ENCODE measurements at regions not wholly inside any gene's neighbourhood (a gene's known extent, or its start where the extent isn't known, plus 50 kb on each side); places are given as distances from the start of the nearest gene placed in this dataset.

GRCh38 chr4:32140636-32141035, 1420.5 kb downstream of the PCDH7 start:
- Histone ChIP-seq H3K9ac (ENCODE audit: low read length) (no peak overlapping the region), H3K4me1 (ENCODE audit: control insufficient read depth, insufficient read depth, low read length) (peaks cover 13% of the 10 kb centered on the region), H3K9me3 (ENCODE audit: control insufficient read depth, low read length) (no peaks in the 10 kb centered on the region), H3K36me3 (ENCODE audit: control insufficient read depth, insufficient read depth, low read length, severe bottlenecking) (no peaks in the 10 kb centered on the region), H3K27me3 (replicated peaks; ENCODE audit: control insufficient read depth, insufficient read depth, low read length) (no peaks in the 10 kb centered on the region), H3K4me3 (ENCODE audit: low read length) (peak overlapping the region; percentile 57)
- DNase-seq (ENCODE audit: low read depth), result peak; percentile 87

- Histone ChIP-seq H3K27me3 (replicated peaks; ENCODE audit: control insufficient read depth, insufficient read depth, low read length) (no peaks in the 10 kb centered on the region), H3K9me3 (ENCODE audit: control insufficient read depth, low read length) (no peaks in the 10 kb centered on the region), H3K4me3 (ENCODE audit: low read length) (no peak overlapping the region), H3K9ac (ENCODE audit: low read length) (no peak overlapping the region), H3K36me3 (ENCODE audit: control insufficient read depth, insufficient read depth, low read length, severe bottlenecking) (no peaks in the 10 kb centered on the region), H3K4me1 (ENCODE audit: control insufficient read depth, insufficient read depth, low read length) (peaks cover 13% of the 10 kb centered on the region)
- no peak for DNase-seq (ENCODE audit: low read depth)
These were observed 1421.9 kb downstream of the PCDH7 start for GRCh38 chr4:32142075-32142474.

- Histone ChIP-seq H3K9me3 (ENCODE audit: control insufficient read depth, low read length) (no peaks in the 10 kb centered on the region), H3K9ac (ENCODE audit: low read length) (no peak overlapping the region), H3K36me3 (ENCODE audit: control insufficient read depth, insufficient read depth, low read length, severe bottlenecking) (no peaks in the 10 kb centered on the region), H3K27me3 (replicated peaks; ENCODE audit: control insufficient read depth, insufficient read depth, low read length) (no peaks in the 10 kb centered on the region), H3K4me1 (ENCODE audit: control insufficient read depth, insufficient read depth, low read length) (peaks cover 16% of the 10 kb centered on the region), H3K4me3 (ENCODE audit: low read length) (no peak overlapping the region)
- no peak for DNase-seq (ENCODE audit: low read depth)
These were observed 1425.8 kb downstream of the PCDH7 start for GRCh38 chr4:32145987-32146386.

- H3K9ac ChIP-seq (ENCODE audit: low read length), result no peak overlapping the region
- no peak for DNase-seq (ENCODE audit: low read depth)
These were observed 1427.4 kb downstream of the PCDH7 start for GRCh38 chr4:32147446-32148085.

GRCh38 chr4:32148111-32148666, 1428.0 kb downstream of the PCDH7 start:
- no peaks in the 10 kb centered on the region for H3K9me3 ChIP-seq (ENCODE audit: control insufficient read depth, low read length)
- no peaks in the 10 kb centered on the region for H3K36me3 ChIP-seq (ENCODE audit: control insufficient read depth, insufficient read depth, low read length, severe bottlenecking)
- H3K27me3 ChIP-seq (replicated peaks; ENCODE audit: control insufficient read depth, insufficient read depth, low read length), result no peaks in the 10 kb centered on the region
- DNase-seq (ENCODE audit: low read depth), result peak; percentile 22
- no peak overlapping the region for H3K9ac ChIP-seq (ENCODE audit: low read length)
- peak overlapping the region; percentile 56 for H3K4me3 ChIP-seq (ENCODE audit: low read length)
- peaks cover 10% of the 10 kb centered on the region for H3K4me1 ChIP-seq (ENCODE audit: control insufficient read depth, insufficient read depth, low read length)

More at GRCh38 chr4:32147446-32148085, 1427.4 kb downstream of the PCDH7 start:
- H3K36me3 ChIP-seq (ENCODE audit: control insufficient read depth, insufficient read depth, low read length, severe bottlenecking), result no peaks in the 10 kb centered on the region
- peaks cover 10% of the 10 kb centered on the region for H3K4me1 ChIP-seq (ENCODE audit: control insufficient read depth, insufficient read depth, low read length)
- peak overlapping the region; percentile 56 for H3K4me3 ChIP-seq (ENCODE audit: low read length)
- H3K27me3 ChIP-seq (replicated peaks; ENCODE audit: control insufficient read depth, insufficient read depth, low read length), result no peaks in the 10 kb centered on the region
- no peaks in the 10 kb centered on the region for H3K9me3 ChIP-seq (ENCODE audit: control insufficient read depth, low read length)

- no peak overlapping the region for H3K4me3 ChIP-seq (ENCODE audit: low read length)
- H3K9me3 ChIP-seq (ENCODE audit: control insufficient read depth, low read length), result no peaks in the 10 kb centered on the region
- no peak overlapping the region for H3K9ac ChIP-seq (ENCODE audit: low read length)
- no peaks in the 10 kb centered on the region for H3K36me3 ChIP-seq (ENCODE audit: control insufficient read depth, insufficient read depth, low read length, severe bottlenecking)
- H3K27me3 ChIP-seq (replicated peaks; ENCODE audit: control insufficient read depth, insufficient read depth, low read length), result no peaks in the 10 kb centered on the region
- no peak for DNase-seq (ENCODE audit: low read depth)
- H3K4me1 ChIP-seq (ENCODE audit: control insufficient read depth, insufficient read depth, low read length), result no peaks in the 10 kb centered on the region
These were observed 1438.8 kb downstream of the PCDH7 start for GRCh38 chr4:32158961-32159360.

GRCh38 chr4:32161392-32161791, 1441.2 kb downstream of the PCDH7 start:
- H3K36me3 ChIP-seq (ENCODE audit: control insufficient read depth, insufficient read depth, low read length, severe bottlenecking), result no peaks in the 10 kb centered on the region
- no peaks in the 10 kb centered on the region for H3K4me1 ChIP-seq (ENCODE audit: control insufficient read depth, insufficient read depth, low read length)
- peak; percentile 76 for DNase-seq (ENCODE audit: low read depth)
- no peaks in the 10 kb centered on the region for H3K9me3 ChIP-seq (ENCODE audit: control insufficient read depth, low read length)
- H3K9ac ChIP-seq (ENCODE audit: low read length), result no peak overlapping the region
- H3K4me3 ChIP-seq (ENCODE audit: low read length), result no peak overlapping the region
- H3K27me3 ChIP-seq (replicated peaks; ENCODE audit: control insufficient read depth, insufficient read depth, low read length), result no peaks in the 10 kb centered on the region

- no peaks in the 10 kb centered on the region for H3K9me3 ChIP-seq (ENCODE audit: control insufficient read depth, low read length)
These were observed 1443.0 kb downstream of the PCDH7 start for GRCh38 chr4:32163125-32163524.

GRCh38 chr4:32169841-32170240, 1449.7 kb downstream of the PCDH7 start:
- Histone ChIP-seq H3K9me3 (ENCODE audit: control insufficient read depth, low read length) (no peaks in the 10 kb centered on the region), H3K9ac (ENCODE audit: low read length) (no peak overlapping the region), H3K4me3 (ENCODE audit: low read length) (no peak overlapping the region), H3K4me1 (ENCODE audit: control insufficient read depth, insufficient read depth, low read length) (no peaks in the 10 kb centered on the region), H3K36me3 (ENCODE audit: control insufficient read depth, insufficient read depth, low read length, severe bottlenecking) (no peaks in the 10 kb centered on the region), H3K27me3 (replicated peaks; ENCODE audit: control insufficient read depth, insufficient read depth, low read length) (no peaks in the 10 kb centered on the region)
- DNase-seq (ENCODE audit: low read depth), result no peak

More at GRCh38 chr4:32163125-32163524, 1443.0 kb downstream of the PCDH7 start:
- Histone ChIP-seq H3K36me3 (ENCODE audit: control insufficient read depth, insufficient read depth, low read length, severe bottlenecking) (no peaks in the 10 kb centered on the region), H3K4me1 (ENCODE audit: control insufficient read depth, insufficient read depth, low read length) (no peaks in the 10 kb centered on the region), H3K27me3 (replicated peaks; ENCODE audit: control insufficient read depth, insufficient read depth, low read length) (no peaks in the 10 kb centered on the region), H3K9ac (ENCODE audit: low read length) (no peak overlapping the region), H3K4me3 (ENCODE audit: low read length) (no peak overlapping the region)
- DNase-seq (ENCODE audit: low read depth), result no peak

- no peaks in the 10 kb centered on the region for H3K9me3 ChIP-seq (ENCODE audit: control insufficient read depth, low read length)
- H3K4me1 ChIP-seq (ENCODE audit: control insufficient read depth, insufficient read depth, low read length), result no peaks in the 10 kb centered on the region
- no peaks in the 10 kb centered on the region for H3K36me3 ChIP-seq (ENCODE audit: control insufficient read depth, insufficient read depth, low read length, severe bottlenecking)
- no peak overlapping the region for H3K4me3 ChIP-seq (ENCODE audit: low read length)
- no peak for DNase-seq (ENCODE audit: low read depth)
- no peaks in the 10 kb centered on the region for H3K27me3 ChIP-seq (replicated peaks; ENCODE audit: control insufficient read depth, insufficient read depth, low read length)
- H3K9ac ChIP-seq (ENCODE audit: low read length), result no peak overlapping the region
These were observed 1451.9 kb downstream of the PCDH7 start for GRCh38 chr4:32172086-32172485.

- Histone ChIP-seq H3K4me3 (ENCODE audit: low read length) (no peak overlapping the region), H3K27me3 (replicated peaks; ENCODE audit: control insufficient read depth, insufficient read depth, low read length) (no peaks in the 10 kb centered on the region), H3K36me3 (ENCODE audit: control insufficient read depth, insufficient read depth, low read length, severe bottlenecking) (no peaks in the 10 kb centered on the region), H3K9me3 (ENCODE audit: control insufficient read depth, low read length) (no peaks in the 10 kb centered on the region), H3K9ac (ENCODE audit: low read length) (no peak overlapping the region), H3K4me1 (ENCODE audit: control insufficient read depth, insufficient read depth, low read length) (no peaks in the 10 kb centered on the region)
- DNase-seq (ENCODE audit: low read depth), result peak; percentile 15
These were observed 1452.6 kb downstream of the PCDH7 start for GRCh38 chr4:32172761-32173160.

GRCh38 chr4:32180086-32180485, 1459.9 kb downstream of the PCDH7 start:
- Histone ChIP-seq H3K27me3 (replicated peaks; ENCODE audit: control insufficient read depth, insufficient read depth, low read length) (no peaks in the 10 kb centered on the region), H3K4me3 (ENCODE audit: low read length) (no peak overlapping the region), H3K4me1 (ENCODE audit: control insufficient read depth, insufficient read depth, low read length) (no peaks in the 10 kb centered on the region), H3K9me3 (ENCODE audit: control insufficient read depth, low read length) (peaks cover 6% of the 10 kb centered on the region), H3K9ac (ENCODE audit: low read length) (no peak overlapping the region), H3K36me3 (ENCODE audit: control insufficient read depth, insufficient read depth, low read length, severe bottlenecking) (no peaks in the 10 kb centered on the region)
- DNase-seq (ENCODE audit: low read depth), result no peak

All from adipocyte (in vitro differentiated cells).